ENCODE measurements at regions not wholly inside any gene's neighbourhood (a gene's known extent, or its start where the extent isn't known, plus 50 kb on each side); places are given as distances from the start of the nearest gene placed in this dataset.
A peak's percentile ranks its signal among the peaks of the same experiment; 100 is the strongest.
"Not testable (repeated sequence)": the region's sequence is repeated elsewhere in the genome, so short reads cannot be mapped to it uniquely, and the experiment has no call there.

- DNase-seq: peak; percentile 60
Observed at GRCh38 chr3:181326637-181327223, 337.2 kb upstream of the DNAJC19 start.

- not testable (repeated sequence) for DNase-seq
Observed at GRCh38 chr3:181324516-181324915, 335.0 kb upstream of the DNAJC19 start.

- no peak for DNase-seq
Observed at GRCh38 chr3:181318321-181318720, 328.8 kb upstream of the DNAJC19 start.

GRCh38 chr3:181317508-181317907 is 328.0 kb upstream of the DNAJC19 start:
- no peak for DNase-seq

- DNase-seq: no peak
Observed at GRCh38 chr3:181316482-181316881, 326.9 kb upstream of the DNAJC19 start.

GRCh38 chr3:181313335-181313734 is 323.8 kb upstream of the DNAJC19 start:
- no peak for DNase-seq

GRCh38 chr3:181311186-181311585 is 321.6 kb upstream of the DNAJC19 start:
- no peak for DNase-seq

GRCh38 chr3:181302960-181303359 is 313.4 kb upstream of the DNAJC19 start:
- DNase-seq: no peak

GRCh38 chr3:181300033-181300432 is 310.5 kb upstream of the DNAJC19 start:
- no peak for DNase-seq

GRCh38 chr3:181298421-181298820 is 308.9 kb upstream of the DNAJC19 start:
- no peak for DNase-seq

GRCh38 chr3:181292984-181293383 is 303.4 kb upstream of the DNAJC19 start:
- no peak for DNase-seq

- DNase-seq: no peak
Observed at GRCh38 chr3:181290941-181291340, 301.4 kb upstream of the DNAJC19 start.

GRCh38 chr3:181289306-181289705 is 299.8 kb upstream of the DNAJC19 start:
- DNase-seq: no peak

- no peak for DNase-seq
Observed at GRCh38 chr3:181288145-181288544, 298.6 kb upstream of the DNAJC19 start.

- no peak for DNase-seq
Observed at GRCh38 chr3:181279239-181279565, 289.7 kb upstream of the DNAJC19 start.

- DNase-seq: no peak
Observed at GRCh38 chr3:181278468-181279238, 289.1 kb upstream of the DNAJC19 start.

GRCh38 chr3:181276358-181276896 is 286.9 kb upstream of the DNAJC19 start:
- no peak for DNase-seq

- DNase-seq: no peak
Observed at GRCh38 chr3:181274025-181274424, 284.5 kb upstream of the DNAJC19 start.

- no peak for DNase-seq
Observed at GRCh38 chr3:181267312-181267711, 277.8 kb upstream of the DNAJC19 start.

GRCh38 chr3:181265750-181266333 is 276.3 kb upstream of the DNAJC19 start:
- DNase-seq: peak; percentile 42

- no peak for DNase-seq
Observed at GRCh38 chr3:181264486-181264885, 274.9 kb upstream of the DNAJC19 start.

- no peak for DNase-seq
Observed at GRCh38 chr3:181253796-181254195, 264.3 kb upstream of the DNAJC19 start.

- no peak for DNase-seq
Observed at GRCh38 chr3:181252631-181253030, 263.1 kb upstream of the DNAJC19 start.

- no peak for DNase-seq
Observed at GRCh38 chr3:181250714-181251113, 261.2 kb upstream of the DNAJC19 start.
